Adrenal gland (tissue), 5 donors: ENCODE measurements at regions not wholly inside any gene's neighbourhood (a gene's known extent, or its start where the extent isn't known, plus 50 kb on each side); places are given as distances from the start of the nearest gene placed in this dataset.

ENCODE experiments used
- CTCF ChIP-seq, 6 experiments: fragments of 450-650 bp in 4 of 6; fragments of 200-600 bp in 2 of 6; sonication (generic) in 1 of 6; IDR thresholded peaks; 1 replicate in 5 of 6; 2 replicates in 1 of 6; pipeline versions ENCODE4 v1.5.1 to v1.8.0; 2016 to 2021; ENCODE audit warnings: antibody characterized with exemption in 6 of 6, mild to moderate bottlenecking in 2 of 6, moderate library complexity in 1 of 6
- POLR2A ChIP-seq, 2 donors: fragments of 450-650 bp; IDR thresholded peaks; one replicate each; pipeline ENCODE4 v1.6.1; 2017; ENCODE audit warnings: antibody characterized with exemption in 2 of 2, mild to moderate bottlenecking in 2 of 2, moderate library complexity in 1 of 2
- donor health status: DM: no; HTN: no; CAD: no.

- TF ChIP-seq CTCF (IDR thresholded peaks at IDR 0.05) (no peak), POLR2A (IDR thresholded peaks at IDR 0.05) (no peak)
These were observed 624.8 kb upstream of the PTCHD4 start for GRCh38 chr6:48735846-48736245.
